Trophoblast cell (in vitro differentiated cells and primary cell): ENCODE measurements at regions not wholly inside any gene's neighbourhood (a gene's known extent, or its start where the extent isn't known, plus 50 kb on each side); places are given as distances from the start of the nearest gene placed in this dataset.
A peak's percentile ranks its signal among the peaks of the same experiment; 100 is the strongest.

Source experiments
- DNase-seq, 2 donors: peaks; one replicate each; pipeline ENCODE4 v3.0.0-alpha.2; 2016
- H2AFZ ChIP-seq: 2 replicates; pipeline ENCODE4 v1.6.1; 2013; ENCODE audit warnings: low read length, moderate library complexity, mild to moderate bottlenecking; ENCODE audit not compliant: insufficient read depth, poor library complexity
- H2AK5ac ChIP-seq: 2 replicates; pipeline ENCODE4 v1.6.1; 2013; ENCODE audit warnings: mild to moderate bottlenecking, low read length
- H2BK120ac ChIP-seq: 2 replicates; pipeline ENCODE4 v1.6.1; 2013; ENCODE audit warnings: low read length, mild to moderate bottlenecking, moderate library complexity; ENCODE audit not compliant: insufficient read depth, poor library complexity
- H2BK12ac ChIP-seq: 2 replicates; pipeline ENCODE4 v1.6.1; 2013; ENCODE audit warnings: mild to moderate bottlenecking, low read length, moderate library complexity
- H2BK5ac ChIP-seq: 2 replicates; pipeline ENCODE4 v1.6.1; 2013; ENCODE audit warnings: low read length, low read depth, moderate library complexity, mild to moderate bottlenecking; ENCODE audit not compliant: poor library complexity
- H3K14ac ChIP-seq: 2 replicates; pipeline ENCODE4 v1.6.1; 2013; ENCODE audit warnings: mild to moderate bottlenecking, low read length
- H3K18ac ChIP-seq: 2 replicates; pipeline ENCODE4 v1.6.1; 2013; ENCODE audit warnings: mild to moderate bottlenecking, low read length
- H3K23ac ChIP-seq: 2 replicates; pipeline ENCODE4 v1.6.1; 2013; ENCODE audit warnings: low read length
- H3K27ac ChIP-seq: 2 replicates; pipeline ENCODE4 v1.5.1; 2013; ENCODE audit warnings: low read depth, mild to moderate bottlenecking, inconsistent platforms, low read length, moderate library complexity
- H3K27me3 ChIP-seq: 2 replicates; pipeline ENCODE4 v1.6.1; 2013; ENCODE audit warnings: inconsistent platforms, mild to moderate bottlenecking, low read length, moderate library complexity; ENCODE audit not compliant: insufficient read depth
- H3K36me3 ChIP-seq, 2 experiments: 1 replicate in 1 of 2; 2 replicates in 1 of 2; pipeline ENCODE4 v1.6.1; 2013; ENCODE audit warnings: low read length in 2 of 2, mild to moderate bottlenecking in 2 of 2, moderate library complexity in 1 of 2; ENCODE audit not compliant: insufficient read depth in 2 of 2, control insufficient read depth in 1 of 2
- H3K4ac ChIP-seq: 2 replicates; pipeline ENCODE4 v1.6.1; 2013; ENCODE audit warnings: low read depth, mild to moderate bottlenecking, low read length, moderate library complexity
- H3K4me1 ChIP-seq, 2 experiments: 1 replicate in 1 of 2; 2 replicates in 1 of 2; pipeline ENCODE4 v1.6.1; 2013; ENCODE audit warnings: low read length in 2 of 2, mild to moderate bottlenecking in 2 of 2, moderate library complexity in 1 of 2; ENCODE audit not compliant: insufficient read depth in 2 of 2, control insufficient read depth in 1 of 2
- H3K4me2 ChIP-seq: 2 replicates; pipeline ENCODE4 v1.6.1; 2013; ENCODE audit warnings: inconsistent platforms, mild to moderate bottlenecking, low read length, moderate library complexity
- H3K4me3 ChIP-seq: 2 replicates; pipeline ENCODE4 v1.5.1; 2013; ENCODE audit warnings: mild to moderate bottlenecking, low read depth, low read length, inconsistent platforms
- H3K79me1 ChIP-seq: one replicate; pipeline ENCODE4 v1.6.1; 2013; ENCODE audit warnings: low read length
- H3K79me2 ChIP-seq: 2 replicates; pipeline ENCODE4 v1.6.1; 2013; ENCODE audit warnings: low read length, mild to moderate bottlenecking; ENCODE audit not compliant: control insufficient read depth, insufficient read depth, poor library complexity
- H3K9ac ChIP-seq: 2 replicates; pipeline ENCODE4 v1.6.1; 2013; ENCODE audit warnings: mild to moderate bottlenecking, low read length
- H3K9me3 ChIP-seq: 2 replicates; pipeline ENCODE4 v1.6.1; 2013; ENCODE audit warnings: low read depth, mild to moderate bottlenecking, control low read depth, inconsistent platforms, low read length; ENCODE audit not compliant: insufficient read depth
- H4K12ac ChIP-seq: 2 replicates; pipeline ENCODE4 v1.6.1; 2013; ENCODE audit warnings: low read depth, mild to moderate bottlenecking, low read length, moderate library complexity
- H4K8ac ChIP-seq: 2 replicates; pipeline ENCODE4 v1.6.1; 2013; ENCODE audit warnings: low read depth, mild to moderate bottlenecking, low read length, moderate library complexity
- H4K91ac ChIP-seq: one replicate; pipeline ENCODE4 v1.6.1; 2013; ENCODE audit warnings: low read depth, mild to moderate bottlenecking, low read length, moderate library complexity
- WGBS: extraction: QIAGEN DNeasy Blood & Tissue Kit; methylation state at CpG from one replicate; pipeline ENCODE4 v1.1.7; 2013; ENCODE audit warnings: missing lambda C conversion rate; ENCODE audit not compliant: insufficient read length, insufficient coverage; ENCODE audit errors: extremely low coverage; 5-methylcytosine and 5-hydroxymethylcytosine counted together

DNA sequence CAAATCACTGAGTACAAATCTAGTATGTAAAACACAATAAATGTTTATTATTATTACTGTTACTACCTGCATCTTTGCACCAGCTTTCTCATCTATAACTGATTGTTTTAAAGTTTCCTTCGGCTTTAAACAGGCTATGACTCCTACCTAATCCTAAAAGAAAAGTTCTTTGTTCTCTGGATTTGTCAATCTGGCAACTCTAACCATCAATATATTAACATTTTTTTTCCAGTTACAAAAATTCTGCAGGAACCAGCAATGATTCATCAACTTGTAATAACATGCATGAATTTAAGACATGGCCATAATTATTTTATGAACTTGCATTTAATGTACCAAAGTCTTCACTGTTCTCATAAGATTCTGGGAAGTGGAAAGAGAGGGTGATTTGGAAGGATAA, 228.5 kb downstream of the PIK3R1 start:
- H4K91ac ChIP-seq: no peak overlapping the region
- no peak for DNase-seq
- no peak overlapping the region for H3K9ac ChIP-seq
- no peak overlapping the region for H2BK5ac ChIP-seq
- no peak overlapping the region for H3K4me2 ChIP-seq
- no peaks in the 10 kb centered on the region for H3K36me3 ChIP-seq
- no peaks in the 10 kb centered on the region for H3K79me2 ChIP-seq
- no peak overlapping the region for H4K12ac ChIP-seq
- no peak overlapping the region for H2AK5ac ChIP-seq
- no peak overlapping the region for H3K14ac ChIP-seq
- H3K4me3 ChIP-seq: no peak overlapping the region
- no peak overlapping the region for H2BK120ac ChIP-seq
- no CpG with 5 or more reads among the region's 1 CpG for WGBS
- H3K9me3 ChIP-seq: no peaks in the 10 kb centered on the region
- H4K8ac ChIP-seq: no peak overlapping the region
- no peaks in the 10 kb centered on the region for H3K27me3 ChIP-seq
- H3K27ac ChIP-seq: no peak overlapping the region
- peaks cover 0 to 3% of the 10 kb centered on the region in 2 experiments for H3K4me1 ChIP-seq
- peaks cover 13% of the 10 kb centered on the region for H3K79me1 ChIP-seq
- no peak overlapping the region for H2BK12ac ChIP-seq
- no peak overlapping the region for H3K18ac ChIP-seq
- no peak overlapping the region for H3K23ac ChIP-seq
- no peak overlapping the region for H2AFZ ChIP-seq
- no peak overlapping the region for H3K4ac ChIP-seq

- Histone ChIP-seq H3K23ac (no peak overlapping the region), H2AK5ac (peak overlapping the region; percentile 66), H4K91ac (peak overlapping the region; percentile 45), H2BK5ac (peak overlapping the region; percentile 63), H3K4ac (no peak overlapping the region), H3K18ac (no peak overlapping the region), H4K12ac (no peak overlapping the region), H2BK12ac (peak overlapping the region; percentile 76), H3K4me1 (peaks cover 3 to 6% of the 10 kb centered on the region in 2 experiments), H3K9me3 (no peaks in the 10 kb centered on the region), H2AFZ (no peak overlapping the region), H3K27ac (no peak overlapping the region), H3K79me2 (no peaks in the 10 kb centered on the region), H3K79me1 (peaks cover 17% of the 10 kb centered on the region), H3K36me3 (no peaks in the 10 kb centered on the region), H3K27me3 (no peaks in the 10 kb centered on the region), H4K8ac (no peak overlapping the region), H3K4me2 (no peak overlapping the region), H2BK120ac (peak overlapping the region; percentile 61), H3K9ac (no peak overlapping the region), H3K4me3 (no peak overlapping the region), H3K14ac (no peak overlapping the region)
- no CpG with 5 or more reads among the region's 5 CpGs for WGBS
- DNase-seq: no peak
Measured at GRCh38 chr5:68444833-68445232, 229.3 kb downstream of the PIK3R1 start.

DNA sequence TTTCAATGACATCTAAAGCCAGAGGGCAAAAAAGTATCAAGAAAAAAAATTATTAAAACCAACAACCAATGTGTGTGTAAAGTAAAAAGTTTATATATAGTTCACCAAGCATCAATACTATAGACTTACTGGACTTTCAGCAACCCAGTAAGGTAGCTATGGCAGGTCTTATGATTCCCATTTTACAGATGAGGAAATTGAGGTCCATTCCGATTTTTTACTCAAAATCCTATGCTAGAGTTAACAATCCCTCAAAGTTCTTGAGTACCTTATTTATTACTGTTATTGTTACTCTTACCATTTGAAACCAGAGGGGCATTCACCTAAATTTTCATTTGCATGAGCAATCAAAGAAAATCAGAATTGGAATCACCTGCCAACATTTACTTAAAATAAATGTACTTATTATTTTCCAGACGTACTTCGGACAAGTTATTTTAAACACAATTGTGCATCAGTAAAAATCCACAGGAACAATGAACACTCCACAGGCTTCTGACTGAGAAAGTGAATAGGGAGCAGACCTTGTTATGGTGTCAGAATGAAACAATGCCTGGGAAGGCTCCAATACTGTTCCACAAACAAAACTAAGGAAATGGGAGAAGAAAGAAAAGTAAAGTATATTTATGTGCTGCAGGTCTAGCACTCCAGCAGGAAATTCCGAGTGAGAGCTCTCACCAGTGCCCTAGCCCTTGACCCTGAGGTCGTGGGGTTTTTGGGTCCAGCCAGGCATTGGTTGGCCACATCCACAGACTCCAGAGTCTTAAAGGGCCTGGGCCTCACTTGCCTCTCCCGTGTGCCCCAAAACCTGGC, 229.9 kb downstream of the PIK3R1 start:
- Histone ChIP-seq H3K23ac (no peak overlapping the region), H4K91ac (peak overlapping the region; percentile 95), H3K36me3 (no peaks in the 10 kb centered on the region), H3K79me2 (no peaks in the 10 kb centered on the region), H3K27me3 (no peaks in the 10 kb centered on the region), H3K4me1 (peaks cover 3 to 6% of the 10 kb centered on the region in 2 experiments), H2AFZ (no peak overlapping the region), H3K4ac (peak overlapping the region; percentile 7), H3K18ac (no peak overlapping the region), H3K4me2 (no peak overlapping the region), H2BK12ac (peak overlapping the region; percentile 50), H2BK5ac (peak overlapping the region; percentile 54), H3K9me3 (no peaks in the 10 kb centered on the region), H4K12ac (no peak overlapping the region), H2AK5ac (peak overlapping the region; percentile 3), H4K8ac (peak overlapping the region; percentile 66), H3K9ac (no peak overlapping the region), H2BK120ac (peak overlapping the region; percentile 88), H3K14ac (peak overlapping the region; percentile 46), H3K4me3 (no peak overlapping the region), H3K79me1 (peaks cover 17% of the 10 kb centered on the region), H3K27ac (peak overlapping the region; percentile 42)
- DNase-seq: no peak
- no CpG with 5 or more reads among the region's 6 CpGs for WGBS

GRCh38 chr5:68446070-68446357, 230.5 kb downstream of the PIK3R1 start:
- no peak for DNase-seq
- Histone ChIP-seq H3K9ac (no peak overlapping the region), H3K18ac (no peak overlapping the region), H3K14ac (peak overlapping the region; percentile 46), H2AFZ (no peak overlapping the region), H3K4me2 (no peak overlapping the region), H4K8ac (peak overlapping the region; percentile 66), H2AK5ac (peak overlapping the region; percentile 3), H3K79me2 (no peaks in the 10 kb centered on the region), H4K12ac (no peak overlapping the region), H2BK120ac (peak overlapping the region; percentile 88), H3K27me3 (no peaks in the 10 kb centered on the region), H3K9me3 (no peaks in the 10 kb centered on the region), H2BK12ac (peak overlapping the region; percentile 50), H3K36me3 (no peaks in the 10 kb centered on the region), H3K27ac (peak overlapping the region; percentile 42), H3K23ac (no peak overlapping the region), H2BK5ac (peak overlapping the region; percentile 54), H3K4me3 (no peak overlapping the region), H3K4ac (peak overlapping the region; percentile 7), H3K79me1 (peaks cover 22% of the 10 kb centered on the region), H3K4me1 (peaks cover 5 to 9% of the 10 kb centered on the region in 2 experiments), H4K91ac (peak overlapping the region; percentile 95)
- no CpG with 5 or more reads among the region's 1 CpG for whole genome bisulfite sequencing
